Fibroblast of the aortic adventitia (primary cell): ENCODE measurements at regions not wholly inside any gene's neighbourhood (a gene's known extent, or its start where the extent isn't known, plus 50 kb on each side); places are given as distances from the start of the nearest gene placed in this dataset.

ENCODE experiments used
- DNase-seq: peaks from one replicate; pipeline ENCODE4 v3.0.0-alpha.2; 2010; ENCODE audit warnings: low read depth
- H3K4me3 ChIP-seq: 2 replicates; pipeline ENCODE4 v1.5.1; 2011; ENCODE audit warnings: low read depth, mild to moderate bottlenecking, control low read depth, low read length, moderate library complexity
- CTCF ChIP-seq: IDR thresholded peaks from 2 replicates; pipeline ENCODE4 v1.5.1; 2011; ENCODE audit warnings: mild to moderate bottlenecking, low read length, control low read depth, inconsistent platforms; ENCODE audit not compliant: insufficient read depth

GRCh38 chr9:90112788-90113187, 508.0 kb downstream of the GADD45G start:
- no peak for TF ChIP-seq CTCF
- DNase-seq = peak; percentile 9
- no peak overlapping the region for H3K4me3 ChIP-seq

GRCh38 chr9:90114641-90115425, 510.0 kb downstream of the GADD45G start:
- no peak for TF ChIP-seq CTCF
- no peak for DNase-seq
- no peak overlapping the region for H3K4me3 ChIP-seq

- DNase-seq = no peak
- no peak overlapping the region for H3K4me3 ChIP-seq
- TF ChIP-seq CTCF = no peak
Observed at GRCh38 chr9:90121762-90122161, 517.0 kb downstream of the GADD45G start.

DNA sequence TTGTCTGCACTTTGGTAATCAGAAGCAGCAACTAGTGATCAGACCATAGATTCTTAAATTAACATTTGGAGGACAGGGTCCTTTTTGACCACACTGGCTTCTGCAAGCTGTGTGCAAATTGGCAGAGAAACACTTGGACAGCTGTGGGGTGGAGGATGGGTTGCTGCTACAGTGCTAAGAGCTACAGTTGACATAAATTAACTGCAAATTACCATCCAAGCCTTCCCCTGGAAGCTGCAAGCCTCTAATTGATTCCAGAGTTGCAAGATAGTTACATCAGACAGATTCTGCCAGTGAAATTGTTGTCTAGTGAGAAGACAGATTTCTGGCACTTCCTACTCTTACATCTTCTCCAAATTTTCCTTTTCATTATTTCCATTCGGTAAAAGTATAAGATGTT, 517.7 kb downstream of the DIRAS2 start:
- peak; percentile 22 for DNase-seq
- no peak overlapping the region for H3K4me3 ChIP-seq
- no peak for TF ChIP-seq CTCF

DNA sequence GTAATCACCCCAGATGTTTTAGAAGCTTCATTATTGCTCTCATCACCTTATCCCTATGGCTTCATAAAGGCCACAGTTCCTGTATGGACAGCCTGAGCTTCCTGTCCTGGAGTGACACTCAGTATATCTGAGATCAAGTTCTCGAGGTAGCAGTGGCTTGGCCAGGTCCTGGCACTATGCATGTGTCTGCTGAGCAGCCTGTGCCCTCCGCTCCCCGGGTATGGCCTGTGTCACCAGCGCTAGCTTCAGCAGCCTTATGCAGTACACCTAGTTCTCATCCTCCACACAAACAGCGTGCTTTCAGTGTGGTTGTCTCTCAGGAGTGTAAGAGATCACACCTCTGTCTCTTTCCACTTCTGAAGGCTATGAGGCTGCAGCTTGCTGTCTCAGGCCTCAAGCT, 514.7 kb downstream of the DIRAS2 start:
- no peak for DNase-seq
- no peak overlapping the region for H3K4me3 ChIP-seq
- no peak for TF ChIP-seq CTCF

DNA sequence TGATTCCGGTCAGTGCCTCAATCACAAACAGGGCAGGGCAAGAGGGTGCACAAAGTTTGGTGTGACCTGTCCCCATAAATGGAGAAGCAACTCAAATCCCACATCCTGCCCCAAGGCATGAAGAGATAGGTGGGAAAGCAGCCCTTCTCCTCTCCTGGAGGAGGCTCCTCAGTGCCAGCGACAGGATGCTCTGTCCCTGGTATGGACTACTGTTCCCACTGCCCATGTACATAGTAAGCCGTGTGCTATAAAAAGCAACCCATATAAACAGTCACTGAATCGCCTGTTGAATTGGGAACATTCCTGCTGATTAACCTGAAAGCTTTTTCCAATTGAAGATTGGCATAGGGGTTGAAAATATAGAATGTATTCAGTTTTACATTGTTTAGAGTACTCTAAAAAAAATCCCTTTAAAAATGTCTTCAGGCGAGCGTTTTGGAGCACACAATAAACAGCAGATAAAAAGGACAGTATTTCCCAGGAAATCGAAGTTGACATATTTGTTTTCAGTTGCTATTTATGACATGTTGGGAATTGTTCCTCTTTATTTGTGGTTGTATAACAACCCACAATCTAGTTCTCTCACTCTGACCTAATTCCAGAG, 513.9 kb downstream of the DIRAS2 start:
- no peak overlapping the region for H3K4me3 ChIP-seq
- DNase-seq = no peak
- TF ChIP-seq CTCF = no peak
